ENCODE measurements at regions not wholly inside any gene's neighbourhood (a gene's known extent, or its start where the extent isn't known, plus 50 kb on each side); places are given as distances from the start of the nearest gene placed in this dataset.
"Not testable (repeated sequence)": the region's sequence is repeated elsewhere in the genome, so short reads cannot be mapped to it uniquely, and the experiment has no call there.

GRCh38 chr3:63719796-63720445, 67.4 kb downstream of the SNTN start:
- no peak for ATAC-seq (replicated peaks in 1 of 2)
- H3K4me3 Mint-ChIP-seq = no peak overlapping the region

DNA sequence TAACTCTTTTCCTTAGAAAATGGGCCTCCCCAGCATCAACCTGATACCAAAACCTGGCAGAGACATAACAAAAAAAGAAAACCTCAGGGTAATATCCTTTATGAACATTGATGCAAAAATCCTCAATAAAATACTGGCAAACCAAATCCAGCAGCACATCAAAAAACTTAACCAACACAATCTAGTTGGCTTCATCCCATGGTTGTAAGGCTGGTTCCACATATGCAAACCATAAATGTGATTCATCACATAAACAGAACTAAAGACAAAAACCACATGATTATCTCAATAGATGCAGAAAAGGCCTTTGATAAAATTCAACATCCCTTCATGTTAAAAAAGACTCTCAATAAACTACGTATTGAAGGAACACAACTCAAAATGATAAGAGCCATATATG, 68.5 kb downstream of the SNTN start:
- not testable (repeated sequence) for DNase-seq; H3K36me3 Mint-ChIP-seq (ENCODE audit: insufficient read depth in 2 of 2); H3K27ac Mint-ChIP-seq; H3K27me3 Mint-ChIP-seq (ENCODE audit: low read depth); ATAC-seq (replicated peaks in 1 of 2); H3K4me3 Mint-ChIP-seq; H3K9me3 Mint-ChIP-seq; H3K4me1 Mint-ChIP-seq (ENCODE audit: low read depth)

More at GRCh38 chr3:63719796-63720445, 67.4 kb downstream of the SNTN start:
- Mint-ChIP-seq H3K27me3 (ENCODE audit: low read depth) (no peaks in the 10 kb centered on the region), H3K9me3 (peaks cover 5 to 6% of the 10 kb centered on the region in 2 donors), H3K4me1 (ENCODE audit: low read depth) (no peaks in the 10 kb centered on the region), H3K36me3 (ENCODE audit: insufficient read depth in 2 of 2) (no peaks in the 10 kb centered on the region), H3K27ac (no peak overlapping the region)
- DNase-seq = no peak

DNA sequence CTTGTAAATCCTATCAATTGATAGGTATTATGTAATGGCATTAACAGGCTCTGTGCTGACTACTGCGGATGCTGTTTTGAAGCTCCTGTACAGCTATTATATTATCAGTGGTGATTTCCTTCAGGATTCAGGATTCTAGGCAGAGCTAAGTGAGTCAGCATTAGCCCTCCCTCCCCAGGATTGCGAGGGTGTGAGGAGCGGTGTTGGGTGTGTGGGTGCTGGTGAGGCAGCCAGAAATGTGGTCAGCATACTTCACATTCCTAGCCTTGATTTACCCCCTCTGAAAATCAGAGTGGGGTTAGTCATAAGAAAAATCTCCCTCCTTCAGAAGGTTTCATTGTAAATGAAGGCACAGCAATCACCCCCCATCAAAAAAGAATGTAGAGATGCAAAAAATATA, 72.5 kb downstream of the SNTN start:
- Mint-ChIP-seq H3K4me3 (no peak overlapping the region), H3K9me3 (peaks cover 4 to 6% of the 10 kb centered on the region in 2 donors), H3K27me3 (ENCODE audit: low read depth) (no peaks in the 10 kb centered on the region), H3K27ac (no peak overlapping the region), H3K36me3 (ENCODE audit: insufficient read depth in 2 of 2) (no peaks in the 10 kb centered on the region), H3K4me1 (ENCODE audit: low read depth) (no peaks in the 10 kb centered on the region)
- no peak for ATAC-seq (replicated peaks in 1 of 2)
- DNase-seq = no peak

GRCh38 chr3:63726656-63727055, 74.2 kb downstream of the SNTN start:
- no peak overlapping the region for H3K27ac Mint-ChIP-seq
- no peak for DNase-seq
- no peaks in the 10 kb centered on the region for H3K4me1 Mint-ChIP-seq (ENCODE audit: low read depth)
- no peak overlapping the region for H3K4me3 Mint-ChIP-seq
- H3K36me3 Mint-ChIP-seq (ENCODE audit: insufficient read depth in 2 of 2) = no peaks in the 10 kb centered on the region
- ATAC-seq (replicated peaks in 1 of 2) = no peak
- no peaks in the 10 kb centered on the region for H3K27me3 Mint-ChIP-seq (ENCODE audit: low read depth)
- peaks cover 3% of the 10 kb centered on the region in 2 donors for H3K9me3 Mint-ChIP-seq

DNA sequence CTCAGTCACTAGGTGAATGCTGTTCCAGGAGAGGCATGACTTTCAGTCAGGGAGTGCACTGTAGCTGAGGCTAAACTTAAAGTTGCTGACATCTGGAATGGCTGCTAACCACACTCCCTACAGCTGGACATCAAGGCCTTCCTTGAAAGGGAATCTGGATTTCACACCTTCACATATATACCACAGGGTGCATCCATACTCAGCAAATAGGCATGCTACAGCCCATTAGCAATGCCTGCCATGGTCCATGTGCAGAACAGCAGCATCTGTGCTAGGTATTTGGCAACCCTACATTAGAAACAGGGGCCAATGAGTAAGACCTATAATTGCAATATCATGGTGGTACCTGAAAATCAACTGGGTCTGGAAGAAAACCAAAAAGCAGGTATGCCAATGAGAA, 74.8 kb downstream of the SNTN start:
- ATAC-seq (replicated peaks in 1 of 2) (no peak), DNase-seq (no peak)
- H3K4me1 Mint-ChIP-seq (ENCODE audit: low read depth) = no peaks in the 10 kb centered on the region
- no peak overlapping the region for H3K27ac Mint-ChIP-seq
- no peaks in the 10 kb centered on the region for H3K36me3 Mint-ChIP-seq (ENCODE audit: insufficient read depth in 2 of 2)
- H3K27me3 Mint-ChIP-seq (ENCODE audit: low read depth) = no peaks in the 10 kb centered on the region
- no peak overlapping the region for H3K4me3 Mint-ChIP-seq
- peaks cover 0 to 3% of the 10 kb centered on the region in 2 donors for H3K9me3 Mint-ChIP-seq

DNA sequence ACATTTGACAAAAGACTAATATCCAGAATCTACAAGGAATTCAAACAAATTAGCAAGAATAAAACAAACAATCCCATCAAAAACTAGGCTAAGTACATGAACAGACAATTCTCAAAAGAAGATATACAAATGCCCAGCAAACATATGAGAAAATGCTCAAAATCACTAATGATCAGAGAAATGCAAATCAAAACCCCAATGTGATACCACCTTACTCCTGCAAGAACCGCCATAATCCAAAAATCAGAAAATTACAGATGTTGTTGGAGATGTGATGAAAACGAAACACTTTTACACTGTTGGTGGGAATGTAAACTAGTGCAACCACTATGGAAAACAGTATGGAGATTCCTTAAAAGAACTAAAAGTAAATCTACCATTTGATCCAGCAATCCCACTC, 79.4 kb downstream of the SNTN start:
- H3K27me3 Mint-ChIP-seq (ENCODE audit: low read depth) = no peaks in the 10 kb centered on the region
- H3K4me1 Mint-ChIP-seq (ENCODE audit: low read depth) = no peaks in the 10 kb centered on the region
- no peak overlapping the region for H3K4me3 Mint-ChIP-seq
- H3K36me3 Mint-ChIP-seq (ENCODE audit: insufficient read depth in 2 of 2) = peaks cover 0 to 1% of the 10 kb centered on the region in 2 donors
- DNase-seq = no peak
- no peak for ATAC-seq (replicated peaks in 1 of 2)
- no peak overlapping the region for H3K27ac Mint-ChIP-seq
- H3K9me3 Mint-ChIP-seq = peaks cover 0 to 1% of the 10 kb centered on the region in 2 donors

DNA sequence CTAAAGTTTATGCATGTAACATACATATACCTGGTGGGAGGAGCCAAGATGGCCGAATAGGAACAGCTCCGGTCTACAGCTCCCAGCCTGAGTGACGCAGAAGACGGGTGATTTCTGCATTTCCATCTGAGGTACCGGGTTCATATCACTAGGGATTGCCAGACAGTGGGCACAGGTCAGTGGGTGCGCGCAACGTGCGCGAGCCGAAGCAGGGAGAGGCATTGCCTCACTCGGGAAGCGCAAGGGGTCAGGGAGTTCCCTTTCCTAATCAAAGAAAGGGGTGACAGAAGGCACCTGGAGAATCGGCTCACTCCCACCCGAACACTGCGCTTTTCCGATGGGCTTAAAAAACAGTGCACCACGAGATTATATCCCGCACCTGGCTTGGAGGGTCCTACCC, 80.8 kb downstream of the SNTN start:
- H3K27ac Mint-ChIP-seq; H3K27me3 Mint-ChIP-seq (ENCODE audit: low read depth); H3K36me3 Mint-ChIP-seq (ENCODE audit: insufficient read depth in 2 of 2); H3K4me3 Mint-ChIP-seq; H3K9me3 Mint-ChIP-seq; ATAC-seq (replicated peaks in 1 of 2); H3K4me1 Mint-ChIP-seq (ENCODE audit: low read depth); DNase-seq: not testable (repeated sequence)

DNA sequence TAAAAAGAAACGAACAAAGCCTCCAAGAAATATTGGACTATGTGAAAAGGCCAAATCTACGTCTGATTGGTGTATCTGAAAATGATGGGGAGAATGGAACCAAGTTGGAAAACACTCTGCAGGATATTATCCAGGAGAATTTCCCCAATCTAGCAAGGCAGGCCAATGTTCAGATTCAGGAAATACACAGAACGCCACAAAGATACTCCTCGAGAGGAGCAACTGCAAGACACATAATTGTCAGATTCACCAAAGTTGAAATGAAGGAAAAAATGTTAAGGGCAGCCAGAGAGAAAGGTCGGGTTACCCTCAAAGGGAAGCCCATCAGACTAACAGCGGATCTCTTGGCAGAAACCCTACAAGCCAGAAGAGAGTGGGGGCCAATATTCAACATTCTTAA, 82.2 kb downstream of the SNTN start:
- not testable (repeated sequence) for H3K4me1 Mint-ChIP-seq (ENCODE audit: low read depth); DNase-seq; ATAC-seq (replicated peaks in 1 of 2); H3K9me3 Mint-ChIP-seq; H3K36me3 Mint-ChIP-seq (ENCODE audit: insufficient read depth in 2 of 2); H3K27me3 Mint-ChIP-seq (ENCODE audit: low read depth); H3K27ac Mint-ChIP-seq; H3K4me3 Mint-ChIP-seq

GRCh38 chr3:63736757-63737156, 82.3 kb upstream of the C3orf49 start:
- not testable (repeated sequence) for H3K4me3 Mint-ChIP-seq; ATAC-seq (replicated peaks in 1 of 2); H3K36me3 Mint-ChIP-seq (ENCODE audit: insufficient read depth in 2 of 2); H3K4me1 Mint-ChIP-seq (ENCODE audit: low read depth); H3K27me3 Mint-ChIP-seq (ENCODE audit: low read depth); H3K9me3 Mint-ChIP-seq; DNase-seq; H3K27ac Mint-ChIP-seq

GRCh38 chr3:63738577-63738976, 80.5 kb upstream of the C3orf49 start:
- ATAC-seq (replicated peaks in 1 of 2); H3K27ac Mint-ChIP-seq; DNase-seq; H3K4me1 Mint-ChIP-seq (ENCODE audit: low read depth); H3K36me3 Mint-ChIP-seq (ENCODE audit: insufficient read depth in 2 of 2); H3K27me3 Mint-ChIP-seq (ENCODE audit: low read depth); H3K9me3 Mint-ChIP-seq; H3K4me3 Mint-ChIP-seq: not testable (repeated sequence)

DNA sequence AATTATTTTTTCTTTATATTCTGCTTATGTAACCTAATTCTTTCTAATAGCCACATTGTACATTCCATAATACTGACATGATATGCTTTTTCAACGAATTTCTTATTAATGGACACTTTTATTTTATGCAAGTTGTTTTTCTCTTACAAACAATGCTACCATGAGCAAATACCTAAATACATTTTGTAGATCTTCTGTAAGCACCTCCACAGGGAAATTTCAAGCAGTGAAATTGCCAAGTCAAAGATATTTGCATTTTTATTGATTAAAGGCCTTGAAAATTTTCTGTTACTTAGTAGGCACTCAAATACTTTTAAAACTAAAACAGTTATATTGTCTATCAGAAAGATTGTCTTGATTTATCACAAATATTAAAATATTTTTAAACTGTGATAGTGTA, 79.6 kb upstream of the C3orf49 start:
- Mint-ChIP-seq H3K4me1 (ENCODE audit: low read depth) (no peaks in the 10 kb centered on the region), H3K4me3 (no peak overlapping the region), H3K27me3 (ENCODE audit: low read depth) (no peaks in the 10 kb centered on the region), H3K27ac (no peak overlapping the region), H3K36me3 (ENCODE audit: insufficient read depth in 2 of 2) (no peaks in the 10 kb centered on the region), H3K9me3 (no peaks in the 10 kb centered on the region)
- ATAC-seq (replicated peaks in 1 of 2) (no peak), DNase-seq (no peak)

DNA sequence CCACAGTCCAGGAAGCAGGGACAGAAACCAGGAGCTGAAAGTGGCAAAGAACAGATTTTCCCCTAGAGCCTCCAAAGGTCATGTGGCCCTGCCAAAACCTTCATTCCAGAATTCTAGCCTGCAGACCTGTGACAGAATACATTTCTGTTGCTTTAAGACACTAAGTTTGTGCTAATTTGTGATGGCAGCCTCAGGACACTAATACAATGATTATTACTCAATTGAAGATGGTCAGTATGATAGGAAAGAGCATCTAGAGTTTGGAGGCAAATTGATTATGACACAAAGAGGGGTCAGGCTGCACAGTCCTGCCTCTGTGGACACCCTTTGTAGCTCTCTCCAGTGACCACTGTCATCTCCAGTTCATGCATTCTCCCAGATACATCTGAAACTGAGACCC, 79.0 kb upstream of the C3orf49 start:
- no peaks in the 10 kb centered on the region for H3K36me3 Mint-ChIP-seq (ENCODE audit: insufficient read depth in 2 of 2)
- H3K9me3 Mint-ChIP-seq = no peaks in the 10 kb centered on the region
- H3K27me3 Mint-ChIP-seq (ENCODE audit: low read depth) = no peaks in the 10 kb centered on the region
- no peak overlapping the region for H3K4me3 Mint-ChIP-seq
- DNase-seq (no peak), ATAC-seq (replicated peaks in 1 of 2) (no peak)
- H3K4me1 Mint-ChIP-seq (ENCODE audit: low read depth) = no peaks in the 10 kb centered on the region
- no peak overlapping the region for H3K27ac Mint-ChIP-seq

DNA sequence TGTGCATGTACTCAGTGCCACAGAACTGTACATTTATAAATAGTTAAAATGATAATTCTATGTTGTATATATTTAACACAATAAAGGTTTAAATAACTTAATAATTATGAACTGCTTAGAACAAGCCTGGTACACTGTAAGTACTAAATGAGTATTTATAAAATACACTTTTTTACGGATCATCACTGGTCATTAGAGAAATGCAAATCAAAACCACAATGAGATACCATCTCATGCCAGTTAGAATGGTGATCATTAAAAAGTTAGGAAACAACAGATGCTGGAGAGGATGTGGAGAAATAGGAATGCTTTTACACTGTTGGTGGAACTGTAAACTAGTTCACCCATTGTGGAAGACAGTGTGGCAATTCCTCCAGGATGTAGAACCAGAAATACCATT, 74.4 kb upstream of the C3orf49 start:
- H3K4me3 Mint-ChIP-seq; ATAC-seq (replicated peaks in 1 of 2); H3K9me3 Mint-ChIP-seq; H3K4me1 Mint-ChIP-seq (ENCODE audit: low read depth); H3K27ac Mint-ChIP-seq; DNase-seq; H3K36me3 Mint-ChIP-seq (ENCODE audit: insufficient read depth in 2 of 2); H3K27me3 Mint-ChIP-seq (ENCODE audit: low read depth): not testable (repeated sequence)

- peaks cover 1 to 6% of the 10 kb centered on the region in 2 donors for H3K9me3 Mint-ChIP-seq
- ATAC-seq (replicated peaks in 1 of 2) (no peak), DNase-seq (no peak)
- H3K4me3 Mint-ChIP-seq = no peak overlapping the region
- H3K27me3 Mint-ChIP-seq (ENCODE audit: low read depth) = no peaks in the 10 kb centered on the region
- H3K36me3 Mint-ChIP-seq (ENCODE audit: insufficient read depth in 2 of 2) = peaks cover 0 to 2% of the 10 kb centered on the region in 2 donors
- H3K27ac Mint-ChIP-seq = no peak overlapping the region
- H3K4me1 Mint-ChIP-seq (ENCODE audit: low read depth) = no peaks in the 10 kb centered on the region
Observed at GRCh38 chr3:63745757-63746156, 73.3 kb upstream of the C3orf49 start.
